H1 (cell line): ENCODE measurements at regions not wholly inside any gene's neighbourhood (a gene's known extent, or its start where the extent isn't known, plus 50 kb on each side); places are given as distances from the start of the nearest gene placed in this dataset.

Source experiments
- CEBPB ChIP-seq: IDR thresholded peaks from 2 replicates; pipeline ENCODE4 v1.6.1; 2012; ENCODE audit warnings: low read depth, low read length
- CTBP2 ChIP-seq: IDR thresholded peaks from 2 replicates; pipeline ENCODE4 v1.7.0; 2011; ENCODE audit warnings: borderline replicate concordance, mild to moderate bottlenecking, moderate library complexity, mixed read lengths, low read length; ENCODE audit not compliant: insufficient read depth, insufficient read length
- EGR1 ChIP-seq: IDR thresholded peaks from 2 replicates; pipeline ENCODE4 v1.6.1; 2011; ENCODE audit warnings: low read depth, low read length, borderline replicate concordance
- FOSL1 ChIP-seq: IDR thresholded peaks from 2 replicates; pipeline ENCODE4 v1.6.1; 2011; ENCODE audit warnings: mild to moderate bottlenecking, low read depth, low read length, moderate library complexity; ENCODE audit not compliant: insufficient read depth
- GABPA ChIP-seq: IDR thresholded peaks from 2 replicates; pipeline ENCODE4 v1.6.1; 2011; ENCODE audit warnings: mild to moderate bottlenecking, low read length, moderate library complexity, borderline replicate concordance; ENCODE audit not compliant: insufficient read depth
- HDAC6 ChIP-seq: IDR thresholded peaks from one replicate; pipeline ENCODE4 v1.7.1; 2012; ENCODE audit warnings: low read depth, mild to moderate bottlenecking, inconsistent platforms, low read length, moderate library complexity
- POLR2A ChIP-seq, 2 experiments: IDR thresholded peaks; 1 replicate in 1 of 2; 2 replicates in 1 of 2; pipeline ENCODE4 v1.6.1; 2011; ENCODE audit warnings: low read depth in 2 of 2, low read length in 2 of 2, mild to moderate bottlenecking in 2 of 2; ENCODE audit errors: control extremely low read depth in 1 of 2
- TBP ChIP-seq: IDR thresholded peaks from 2 replicates; pipeline ENCODE4 v1.6.1; 2011; ENCODE audit warnings: low read depth, low read length, improper control_type of control experiment
- TEAD4 ChIP-seq: IDR thresholded peaks from 2 replicates; pipeline ENCODE4 v1.6.1; 2012; ENCODE audit warnings: low read depth, low read length, inconsistent platforms, mixed read lengths
- ZNF274 ChIP-seq: IDR thresholded peaks from 2 replicates; pipeline ENCODE4 v1.7.0; 2012; ENCODE audit warnings: low read length, borderline replicate concordance; ENCODE audit errors: extremely low read depth
- TF ChIP-seq, protein P1 (sequence below), 3 experiments: IDR thresholded peaks; 1 replicate in 2 of 3; 2 replicates in 1 of 3; pipeline versions ENCODE4 v1.5.1 to v1.6.1; 2011; ENCODE audit warnings: low read length in 3 of 3, mild to moderate bottlenecking in 3 of 3, inconsistent platforms in 2 of 3, low read depth in 1 of 3, moderate library complexity in 1 of 3; ENCODE audit not compliant: insufficient read depth in 1 of 3; ENCODE audit errors: control extremely low read depth in 1 of 3

GRCh38 chr17:69814031-69814430, 261.0 kb upstream of the KCNJ16 start:
- TF ChIP-seq CTBP2, result no peak
- TF ChIP-seq GABPA, result no peak
- TF ChIP-seq, protein P1, sequence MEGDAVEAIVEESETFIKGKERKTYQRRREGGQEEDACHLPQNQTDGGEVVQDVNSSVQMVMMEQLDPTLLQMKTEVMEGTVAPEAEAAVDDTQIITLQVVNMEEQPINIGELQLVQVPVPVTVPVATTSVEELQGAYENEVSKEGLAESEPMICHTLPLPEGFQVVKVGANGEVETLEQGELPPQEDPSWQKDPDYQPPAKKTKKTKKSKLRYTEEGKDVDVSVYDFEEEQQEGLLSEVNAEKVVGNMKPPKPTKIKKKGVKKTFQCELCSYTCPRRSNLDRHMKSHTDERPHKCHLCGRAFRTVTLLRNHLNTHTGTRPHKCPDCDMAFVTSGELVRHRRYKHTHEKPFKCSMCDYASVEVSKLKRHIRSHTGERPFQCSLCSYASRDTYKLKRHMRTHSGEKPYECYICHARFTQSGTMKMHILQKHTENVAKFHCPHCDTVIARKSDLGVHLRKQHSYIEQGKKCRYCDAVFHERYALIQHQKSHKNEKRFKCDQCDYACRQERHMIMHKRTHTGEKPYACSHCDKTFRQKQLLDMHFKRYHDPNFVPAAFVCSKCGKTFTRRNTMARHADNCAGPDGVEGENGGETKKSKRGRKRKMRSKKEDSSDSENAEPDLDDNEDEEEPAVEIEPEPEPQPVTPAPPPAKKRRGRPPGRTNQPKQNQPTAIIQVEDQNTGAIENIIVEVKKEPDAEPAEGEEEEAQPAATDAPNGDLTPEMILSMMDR (IDR thresholded peaks at IDR 0.05; ENCODE audit: control extremely low read depth in 1 of 3, insufficient read depth in 1 of 3, low read depth in 1 of 3, low read length in 3 of 3), result no peak
- no peak for TF ChIP-seq POLR2A (IDR thresholded peaks at IDR 0.05; ENCODE audit: control extremely low read depth in 1 of 2, low read depth in 2 of 2, low read length in 2 of 2)
- TF ChIP-seq HDAC6, result no peak
- TF ChIP-seq EGR1, result no peak
- no peak for TF ChIP-seq ZNF274
- no peak for TF ChIP-seq FOSL1
- TF ChIP-seq TBP, result no peak
- TF ChIP-seq CEBPB, result no peak
- no peak for TF ChIP-seq TEAD4
